ENCODE measurements at regions not wholly inside any gene's neighbourhood (a gene's known extent, or its start where the extent isn't known, plus 50 kb on each side); places are given as distances from the start of the nearest gene placed in this dataset.

GRCh38 chr9:73260506-73260905, 108.8 kb downstream of the ANXA1 start:
- H3K27me3 ChIP-seq (ENCODE audit: control insufficient read depth, insufficient read depth, low read length), result no peaks in the 10 kb centered on the region
- TF ChIP-seq CTCF (IDR thresholded peaks at IDR 0.05), result no peak
- Mint-ChIP-seq H3K27ac (no peak overlapping the region), H3K4me1 (no peaks in the 10 kb centered on the region), H3K9me3 (peaks cover 0 to 7% of the 10 kb centered on the region in 2 donors), H3K36me3 (no peaks in the 10 kb centered on the region), H3K4me3 (no peak overlapping the region), H3K27me3 (ENCODE audit: low read depth in 2 of 2) (no peaks in the 10 kb centered on the region)
- no peaks in the 10 kb centered on the region for H3K4me1 ChIP-seq (ENCODE audit: control insufficient read depth, insufficient read depth, low read length)
- H3K4me3 ChIP-seq (ENCODE audit: low read length), result no peak overlapping the region
- H3K9me3 ChIP-seq (ENCODE audit: control insufficient read depth, insufficient read depth, low read length), result no peaks in the 10 kb centered on the region
- H3K27ac ChIP-seq (ENCODE audit: low read length), result no peak overlapping the region
- ATAC-seq (no peak), DNase-seq (no peak)
- H3K36me3 ChIP-seq (ENCODE audit: control insufficient read depth, insufficient read depth, low read length), result no peaks in the 10 kb centered on the region
- intact Hi-C loops (cut with micrococcal nuclease), result no loop called here

DNA sequence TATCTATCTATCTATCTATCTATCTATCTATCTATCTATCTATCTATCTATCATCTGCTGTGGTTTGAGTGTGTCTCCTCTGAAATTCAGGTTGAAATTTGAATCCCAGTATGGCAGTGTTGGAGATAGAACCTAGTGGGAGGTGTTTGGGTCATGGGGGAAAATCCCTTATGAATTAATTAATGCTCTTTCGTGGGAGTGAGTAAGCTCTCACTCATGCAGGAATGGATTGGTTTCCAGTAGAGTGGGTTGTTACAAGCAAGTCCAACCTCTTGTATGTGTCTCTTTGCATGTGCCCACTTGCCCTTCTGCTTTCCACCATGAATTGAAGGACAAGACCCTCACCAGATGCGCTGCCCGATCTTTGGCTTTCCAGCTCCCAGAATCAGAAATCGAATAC, 113.0 kb downstream of the ANXA1 start:
- Histone ChIP-seq H3K9me3 (ENCODE audit: control insufficient read depth, insufficient read depth, low read length) (no peaks in the 10 kb centered on the region), H3K4me1 (ENCODE audit: control insufficient read depth, insufficient read depth, low read length) (no peaks in the 10 kb centered on the region), H3K27me3 (ENCODE audit: control insufficient read depth, insufficient read depth, low read length) (no peaks in the 10 kb centered on the region), H3K27ac (ENCODE audit: low read length) (no peak overlapping the region), H3K36me3 (ENCODE audit: control insufficient read depth, insufficient read depth, low read length) (no peaks in the 10 kb centered on the region), H3K4me3 (ENCODE audit: low read length) (no peak overlapping the region)
- Mint-ChIP-seq H3K27ac (no peak overlapping the region), H3K9me3 (peaks cover 0 to 4% of the 10 kb centered on the region in 2 donors), H3K36me3 (no peaks in the 10 kb centered on the region), H3K4me1 (no peaks in the 10 kb centered on the region), H3K4me3 (no peak overlapping the region), H3K27me3 (ENCODE audit: low read depth in 2 of 2) (no peaks in the 10 kb centered on the region)
- WGBS (ENCODE audit: insufficient coverage), result 95% methylated on average over 4 of the region's 4 CpGs
- intact Hi-C loops (cut with micrococcal nuclease), result no loop called here
- ATAC-seq, result no peak
- TF ChIP-seq CTCF (IDR thresholded peaks at IDR 0.05), result no peak
- DNase-seq, result no peak

- no peak overlapping the region for H3K4me3 ChIP-seq (ENCODE audit: low read length)
- DNase-seq (no peak), ATAC-seq (no peak)
- no peaks in the 10 kb centered on the region for H3K36me3 ChIP-seq (ENCODE audit: control insufficient read depth, insufficient read depth, low read length)
- no peaks in the 10 kb centered on the region for H3K27me3 ChIP-seq (ENCODE audit: control insufficient read depth, insufficient read depth, low read length)
- 80% methylated on average over 4 of the region's 4 CpGs for WGBS (ENCODE audit: insufficient coverage)
- Mint-ChIP-seq H3K9me3 (peaks cover 0 to 4% of the 10 kb centered on the region in 2 donors), H3K4me3 (no peak overlapping the region), H3K36me3 (no peaks in the 10 kb centered on the region), H3K27me3 (ENCODE audit: low read depth in 2 of 2) (no peaks in the 10 kb centered on the region), H3K27ac (no peak overlapping the region), H3K4me1 (no peaks in the 10 kb centered on the region)
- H3K9me3 ChIP-seq (ENCODE audit: control insufficient read depth, insufficient read depth, low read length), result no peaks in the 10 kb centered on the region
- no peak overlapping the region for H3K27ac ChIP-seq (ENCODE audit: low read length)
- H3K4me1 ChIP-seq (ENCODE audit: control insufficient read depth, insufficient read depth, low read length), result no peaks in the 10 kb centered on the region
- no peak for TF ChIP-seq CTCF (IDR thresholded peaks at IDR 0.05)
- intact Hi-C loops (cut with micrococcal nuclease), result no loop called here
These were observed 114.2 kb downstream of the ANXA1 start for GRCh38 chr9:73265876-73266275.

DNA sequence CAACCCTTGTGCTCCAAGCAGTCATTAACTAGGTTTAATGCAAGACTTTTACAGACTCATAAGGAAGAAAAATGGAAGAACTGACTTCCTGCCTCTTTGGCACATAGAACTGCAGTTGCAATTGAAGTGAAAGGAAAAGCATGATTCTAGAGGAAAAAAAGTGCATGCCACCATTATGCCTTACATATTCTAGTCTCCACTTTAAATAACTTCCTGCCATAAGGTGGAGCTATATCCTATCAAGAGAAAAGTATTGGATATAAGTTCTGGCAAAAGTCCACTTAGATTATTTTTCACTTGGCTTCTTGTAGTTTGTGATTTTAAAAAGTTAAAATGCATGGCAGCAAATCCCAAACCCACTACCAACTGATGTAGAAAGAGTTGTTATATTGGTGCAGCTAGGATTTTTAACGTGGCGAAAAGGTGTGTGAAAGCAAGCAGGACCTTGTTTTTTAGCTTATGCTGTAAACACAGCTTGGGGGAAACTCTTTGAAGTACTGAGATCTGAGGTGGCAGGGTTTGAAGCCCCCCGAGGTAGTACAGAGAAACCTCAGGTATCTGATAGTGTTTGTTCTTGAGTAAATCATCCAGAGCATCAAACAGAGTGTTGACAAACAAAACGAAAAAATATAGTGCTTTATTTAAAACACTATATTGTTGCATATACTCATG, 117.9 kb downstream of the ANXA1 start:
- H3K9me3 Mint-ChIP-seq, result peaks cover 0 to 6% of the 10 kb centered on the region in 2 donors

More for the DNA sequence above, 117.9 kb downstream of the ANXA1 start:
- Mint-ChIP-seq H3K27ac (no peak overlapping the region), H3K36me3 (no peaks in the 10 kb centered on the region), H3K4me1 (no peaks in the 10 kb centered on the region), H3K27me3 (ENCODE audit: low read depth in 2 of 2) (no peaks in the 10 kb centered on the region), H3K4me3 (no peak overlapping the region)
- intact Hi-C loops (cut with micrococcal nuclease), result no loop called here
- no peak overlapping the region for H3K4me3 ChIP-seq (ENCODE audit: low read length)
- H3K36me3 ChIP-seq (ENCODE audit: control insufficient read depth, insufficient read depth, low read length), result no peaks in the 10 kb centered on the region
- 43% methylated on average over 3 of the region's 4 CpGs for WGBS (ENCODE audit: insufficient coverage)
- no peak for TF ChIP-seq CTCF (IDR thresholded peaks at IDR 0.05)
- H3K27me3 ChIP-seq (ENCODE audit: control insufficient read depth, insufficient read depth, low read length), result no peaks in the 10 kb centered on the region
- ATAC-seq, result no peak
- no peak for DNase-seq
- no peaks in the 10 kb centered on the region for H3K4me1 ChIP-seq (ENCODE audit: control insufficient read depth, insufficient read depth, low read length)
- H3K27ac ChIP-seq (ENCODE audit: low read length), result no peak overlapping the region
- H3K9me3 ChIP-seq (ENCODE audit: control insufficient read depth, insufficient read depth, low read length), result no peaks in the 10 kb centered on the region

Data from natural killer cell (primary cell).